Neural crest cell (in vitro differentiated cells): ENCODE measurements at regions not wholly inside any gene's neighbourhood (a gene's known extent, or its start where the extent isn't known, plus 50 kb on each side); places are given as distances from the start of the nearest gene placed in this dataset.

Experiments used
- DNase-seq: peaks from one replicate; pipeline ENCODE4 v3.0.0; 2021; ENCODE audit warnings: low read depth, mixed read lengths, low spot score
- H3K27ac Mint-ChIP-seq: one replicate; pipeline ENCODE4 v1.8.0; 2021; ENCODE audit warnings: mild to moderate bottlenecking, mixed read lengths; ENCODE audit not compliant: unreplicated experiment
- H3K27me3 Mint-ChIP-seq: 2 replicates; pipeline ENCODE4 v1.8.0; 2021; ENCODE audit warnings: low read depth, mild to moderate bottlenecking, mixed read lengths
- H3K36me3 Mint-ChIP-seq: 2 replicates; pipeline ENCODE4 v1.8.0; 2021; ENCODE audit warnings: low read depth, mild to moderate bottlenecking, mixed read lengths
- H3K4me1 Mint-ChIP-seq: 2 replicates; pipeline ENCODE4 v1.8.0; 2021; ENCODE audit warnings: mixed read lengths
- H3K4me3 Mint-ChIP-seq: one replicate; pipeline ENCODE4 v1.8.0; 2021; ENCODE audit warnings: mild to moderate bottlenecking, mixed read lengths
- H3K9me3 Mint-ChIP-seq: 2 replicates; pipeline ENCODE4 v1.8.0; 2021; ENCODE audit warnings: mixed read lengths
- CTCF ChIP-seq: fragments of 200-600 bp; sonication (generic); conservative IDR thresholded peaks from 2 replicates; pipeline ENCODE4 v1.5.0; 2021; ENCODE audit warnings: antibody characterized with exemption, mild to moderate bottlenecking

- Mint-ChIP-seq H3K36me3 (no peaks in the 10 kb centered on the region), H3K4me3 (no peak overlapping the region), H3K9me3 (peaks cover 4% of the 10 kb centered on the region), H3K27ac (no peak overlapping the region), H3K27me3 (no peaks in the 10 kb centered on the region), H3K4me1 (peaks cover 5% of the 10 kb centered on the region)
- TF ChIP-seq CTCF = no peak
- DNase-seq = no peak
Observed at GRCh38 chr17:71550675-71551074, 570.1 kb upstream of the SOX9 start.

GRCh38 chr17:71553381-71553780 lies 567.4 kb upstream of the SOX9 start:
- no peak overlapping the region for H3K4me3 Mint-ChIP-seq
- H3K4me1 Mint-ChIP-seq = peaks cover 5% of the 10 kb centered on the region
- no peak overlapping the region for H3K27ac Mint-ChIP-seq
- no peak for TF ChIP-seq CTCF
- H3K36me3 Mint-ChIP-seq = no peaks in the 10 kb centered on the region
- no peaks in the 10 kb centered on the region for H3K27me3 Mint-ChIP-seq
- H3K9me3 Mint-ChIP-seq = peaks cover 6% of the 10 kb centered on the region
- no peak for DNase-seq

- no peaks in the 10 kb centered on the region for H3K27me3 Mint-ChIP-seq
- no peak overlapping the region for H3K4me3 Mint-ChIP-seq
- H3K9me3 Mint-ChIP-seq = peaks cover 2% of the 10 kb centered on the region
- no peaks in the 10 kb centered on the region for H3K36me3 Mint-ChIP-seq
- no peak for TF ChIP-seq CTCF
- H3K27ac Mint-ChIP-seq = no peak overlapping the region
- H3K4me1 Mint-ChIP-seq = peaks cover 5% of the 10 kb centered on the region
- DNase-seq = no peak
Observed at GRCh38 chr17:71558901-71559300, 561.9 kb upstream of the SOX9 start.

- DNase-seq = no peak
- TF ChIP-seq CTCF = no peak
- Mint-ChIP-seq H3K4me1 (no peaks in the 10 kb centered on the region), H3K4me3 (no peak overlapping the region), H3K9me3 (peaks cover 7% of the 10 kb centered on the region), H3K27ac (no peak overlapping the region), H3K27me3 (no peaks in the 10 kb centered on the region), H3K36me3 (peaks cover 2% of the 10 kb centered on the region)
Observed at GRCh38 chr17:71572343-71572742, 548.5 kb upstream of the SOX9 start.

- Mint-ChIP-seq H3K4me3 (no peak overlapping the region), H3K9me3 (peaks cover 19% of the 10 kb centered on the region), H3K4me1 (no peaks in the 10 kb centered on the region), H3K27me3 (no peaks in the 10 kb centered on the region), H3K36me3 (peaks cover 15% of the 10 kb centered on the region), H3K27ac (no peak overlapping the region)
- TF ChIP-seq CTCF = no peak
- no peak for DNase-seq
Observed at GRCh38 chr17:71578446-71578845, 542.4 kb upstream of the SOX9 start.

- Mint-ChIP-seq H3K9me3 (peaks cover 19% of the 10 kb centered on the region), H3K4me3 (no peak overlapping the region), H3K4me1 (no peaks in the 10 kb centered on the region), H3K27me3 (no peaks in the 10 kb centered on the region), H3K27ac (no peak overlapping the region), H3K36me3 (peaks cover 15% of the 10 kb centered on the region)
- no peak for DNase-seq
- TF ChIP-seq CTCF = no peak
Observed at GRCh38 chr17:71580220-71580619, 540.6 kb upstream of the SOX9 start.
